ENCODE measurements at regions not wholly inside any gene's neighbourhood (a gene's known extent, or its start where the extent isn't known, plus 50 kb on each side); places are given as distances from the start of the nearest gene placed in this dataset.

DNA sequence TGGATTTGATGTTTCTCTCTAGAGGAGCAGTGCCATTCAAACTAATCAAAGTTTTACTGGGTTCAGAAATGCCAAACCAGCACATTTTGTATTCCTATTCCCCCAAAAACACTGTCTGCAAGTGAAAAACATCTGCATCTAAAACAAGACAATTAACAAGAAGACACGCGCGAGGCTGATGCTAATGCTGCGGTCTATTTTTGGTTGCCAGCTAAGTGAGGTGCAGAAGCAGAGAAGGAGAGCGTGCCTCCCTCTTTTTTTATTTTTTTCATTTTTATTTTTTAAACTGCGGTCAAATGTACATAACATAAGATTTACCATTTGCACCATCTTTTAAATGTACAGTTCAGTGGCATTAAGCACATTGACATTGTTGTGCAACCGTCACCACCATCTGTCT, 641.1 kb downstream of the DHX35 start:
- FAIRE-seq, result no peak
- no peak for TF ChIP-seq POLR2AphosphoS5 (IDR thresholded peaks at IDR 0.05; ENCODE audit: low read depth, low read length)
- TF ChIP-seq SPI1 (IDR thresholded peaks at IDR 0.05; ENCODE audit: low read depth, low read length), result no peak
- TF ChIP-seq POU2F2 (IDR thresholded peaks at IDR 0.05; ENCODE audit: low read depth, low read length), result no peak
- no peak for TF ChIP-seq TAF1 (IDR thresholded peaks at IDR 0.05; ENCODE audit: low read depth, low read length)
- TF ChIP-seq PAX5 (IDR thresholded peaks at IDR 0.05; ENCODE audit: insufficient read depth, low read length, severe bottlenecking), result no peak
- no peak for DNase-seq (ENCODE audit: insufficient read length, low spot score)

DNA sequence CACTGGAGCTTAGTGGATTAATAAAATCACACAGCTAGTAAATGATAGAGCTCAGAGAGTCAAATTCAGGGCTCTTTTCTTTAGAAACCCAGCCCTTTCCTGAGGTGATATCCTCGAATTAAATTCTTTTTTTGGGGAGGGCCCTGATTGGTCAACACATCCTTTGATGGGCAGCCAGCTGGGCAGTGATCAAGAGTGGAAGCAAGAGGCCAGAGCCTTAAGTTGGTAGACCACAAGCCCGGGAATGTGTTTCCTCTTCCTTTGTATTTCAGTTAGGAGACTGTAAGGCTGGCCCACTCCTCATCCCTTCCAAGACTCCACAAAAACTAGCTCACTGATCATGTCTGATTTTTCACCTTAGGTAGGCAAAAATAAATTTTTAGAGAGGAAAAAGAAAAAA, 640.5 kb downstream of the DHX35 start:
- FAIRE-seq (no peak), DNase-seq (ENCODE audit: insufficient read length, low spot score) (no peak)
- TF ChIP-seq POLR2A (IDR thresholded peaks at IDR 0.05; ENCODE audit: low read depth, low read length) (no peak), POU2F2 (IDR thresholded peaks at IDR 0.05; ENCODE audit: low read depth, low read length) (no peak), TAF1 (IDR thresholded peaks at IDR 0.05; ENCODE audit: low read depth, low read length) (no peak), SPI1 (IDR thresholded peaks at IDR 0.05; ENCODE audit: low read depth, low read length) (no peak), POLR2AphosphoS5 (IDR thresholded peaks at IDR 0.05; ENCODE audit: low read depth, low read length) (no peak), PAX5 (IDR thresholded peaks at IDR 0.05; ENCODE audit: insufficient read depth, low read length, severe bottlenecking) (no peak)

DNA sequence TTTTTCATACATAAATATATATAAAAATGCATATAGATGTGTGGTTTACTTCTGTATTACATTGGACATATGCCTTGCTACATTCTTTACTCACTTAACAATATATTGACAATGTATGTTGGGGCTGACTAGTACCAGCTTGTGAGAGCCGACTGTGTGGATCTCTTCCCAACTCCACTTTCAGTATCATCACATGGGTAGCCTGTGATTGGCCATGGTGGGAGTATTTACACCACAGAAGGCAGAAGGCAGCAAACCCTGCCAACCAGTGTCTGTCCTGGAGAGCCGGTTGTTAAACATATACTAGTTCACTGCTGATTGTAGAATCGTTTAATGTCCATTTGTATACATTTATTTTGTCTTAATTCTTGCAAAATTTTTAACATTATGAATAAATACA, 638.7 kb downstream of the DHX35 start:
- FAIRE-seq (no peak), DNase-seq (ENCODE audit: insufficient read length, low spot score) (no peak)
- TF ChIP-seq PAX5 (IDR thresholded peaks at IDR 0.05; ENCODE audit: insufficient read depth, low read length, severe bottlenecking), result no peak
- no peak for TF ChIP-seq SPI1 (IDR thresholded peaks at IDR 0.05; ENCODE audit: low read depth, low read length)
- no peak for TF ChIP-seq POLR2AphosphoS5 (IDR thresholded peaks at IDR 0.05; ENCODE audit: low read depth, low read length)
- no peak for TF ChIP-seq POLR2A (IDR thresholded peaks at IDR 0.05; ENCODE audit: low read depth, low read length)
- TF ChIP-seq POU2F2 (IDR thresholded peaks at IDR 0.05; ENCODE audit: low read depth, low read length), result no peak
- no peak for TF ChIP-seq TAF1 (IDR thresholded peaks at IDR 0.05; ENCODE audit: low read depth, low read length)

DNA sequence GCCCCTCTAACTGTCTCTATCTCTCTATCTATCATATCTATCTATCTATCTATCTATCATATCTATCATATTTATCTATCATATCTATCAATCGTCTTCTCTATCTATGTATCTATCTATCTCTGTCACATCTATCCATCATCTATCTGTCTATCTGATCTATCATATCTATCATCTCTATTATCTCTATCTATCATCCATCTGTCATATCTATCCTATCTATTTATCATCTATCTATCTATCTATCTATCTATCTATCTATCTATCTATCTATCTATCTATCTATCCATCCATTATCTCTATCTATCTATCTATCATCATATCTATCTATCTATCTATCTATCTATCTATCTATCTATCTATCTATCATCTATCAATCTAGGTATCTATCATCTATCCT, 638.0 kb downstream of the DHX35 start:
- DNase-seq (ENCODE audit: insufficient read length, low spot score) (no peak), FAIRE-seq (no peak)
- TF ChIP-seq POU2F2 (IDR thresholded peaks at IDR 0.05; ENCODE audit: low read depth, low read length), result no peak
- no peak for TF ChIP-seq SPI1 (IDR thresholded peaks at IDR 0.05; ENCODE audit: low read depth, low read length)
- no peak for TF ChIP-seq PAX5 (IDR thresholded peaks at IDR 0.05; ENCODE audit: insufficient read depth, low read length, severe bottlenecking)
- no peak for TF ChIP-seq POLR2A (IDR thresholded peaks at IDR 0.05; ENCODE audit: low read depth, low read length)
- TF ChIP-seq POLR2AphosphoS5 (IDR thresholded peaks at IDR 0.05; ENCODE audit: low read depth, low read length), result no peak
- no peak for TF ChIP-seq TAF1 (IDR thresholded peaks at IDR 0.05; ENCODE audit: low read depth, low read length)

DNA sequence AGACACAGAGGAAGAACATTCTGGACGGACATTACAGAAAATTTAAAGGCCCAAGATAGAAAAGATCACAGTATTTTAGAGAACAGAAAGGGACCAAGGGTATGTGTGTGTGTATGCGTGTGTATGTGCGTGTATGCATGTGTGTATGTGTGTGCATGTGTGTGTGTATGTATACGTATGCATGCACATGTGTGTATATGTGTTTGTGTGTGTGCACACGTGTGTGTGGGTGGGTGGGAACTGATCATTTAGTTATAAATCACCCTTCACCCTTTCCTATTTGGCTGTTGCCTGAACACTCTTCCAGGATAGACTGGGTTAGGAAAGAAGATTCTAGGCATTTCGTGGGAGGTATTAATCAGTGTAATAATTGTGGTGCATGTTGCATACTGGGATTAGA, 634.4 kb downstream of the DHX35 start:
- FAIRE-seq (no peak), DNase-seq (ENCODE audit: insufficient read length, low spot score) (no peak)
- no peak for TF ChIP-seq POU2F2 (IDR thresholded peaks at IDR 0.05; ENCODE audit: low read depth, low read length)
- no peak for TF ChIP-seq PAX5 (IDR thresholded peaks at IDR 0.05; ENCODE audit: insufficient read depth, low read length, severe bottlenecking)
- TF ChIP-seq TAF1 (IDR thresholded peaks at IDR 0.05; ENCODE audit: low read depth, low read length), result no peak
- no peak for TF ChIP-seq POLR2AphosphoS5 (IDR thresholded peaks at IDR 0.05; ENCODE audit: low read depth, low read length)
- no peak for TF ChIP-seq SPI1 (IDR thresholded peaks at IDR 0.05; ENCODE audit: low read depth, low read length)
- no peak for TF ChIP-seq POLR2A (IDR thresholded peaks at IDR 0.05; ENCODE audit: low read depth, low read length)

DNA sequence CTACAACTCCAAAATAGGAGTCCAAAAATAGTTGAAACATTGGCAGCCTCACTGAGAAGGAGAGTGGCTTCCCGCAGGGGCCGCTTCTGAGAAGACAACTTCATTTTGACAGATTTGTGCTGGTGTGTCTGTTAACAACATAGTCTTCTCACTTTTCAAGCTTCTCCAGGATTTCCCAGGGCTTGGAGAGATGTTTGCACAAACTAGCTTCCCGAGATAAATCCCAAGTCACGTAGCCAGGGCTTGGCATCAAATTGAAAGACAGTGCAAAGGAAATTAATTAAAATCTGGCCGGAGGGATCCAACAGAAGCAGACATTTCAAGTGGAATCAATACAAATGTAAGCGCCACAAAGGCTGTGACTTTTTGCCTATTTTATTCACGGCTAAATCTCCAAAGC, 630.2 kb downstream of the DHX35 start:
- FAIRE-seq (no peak), DNase-seq (ENCODE audit: insufficient read length, low spot score) (no peak)
- no peak for TF ChIP-seq POU2F2 (IDR thresholded peaks at IDR 0.05; ENCODE audit: low read depth, low read length)
- TF ChIP-seq POLR2A (IDR thresholded peaks at IDR 0.05; ENCODE audit: low read depth, low read length), result no peak
- TF ChIP-seq PAX5 (IDR thresholded peaks at IDR 0.05; ENCODE audit: insufficient read depth, low read length, severe bottlenecking), result no peak
- no peak for TF ChIP-seq POLR2AphosphoS5 (IDR thresholded peaks at IDR 0.05; ENCODE audit: low read depth, low read length)
- no peak for TF ChIP-seq SPI1 (IDR thresholded peaks at IDR 0.05; ENCODE audit: low read depth, low read length)
- no peak for TF ChIP-seq TAF1 (IDR thresholded peaks at IDR 0.05; ENCODE audit: low read depth, low read length)

DNA sequence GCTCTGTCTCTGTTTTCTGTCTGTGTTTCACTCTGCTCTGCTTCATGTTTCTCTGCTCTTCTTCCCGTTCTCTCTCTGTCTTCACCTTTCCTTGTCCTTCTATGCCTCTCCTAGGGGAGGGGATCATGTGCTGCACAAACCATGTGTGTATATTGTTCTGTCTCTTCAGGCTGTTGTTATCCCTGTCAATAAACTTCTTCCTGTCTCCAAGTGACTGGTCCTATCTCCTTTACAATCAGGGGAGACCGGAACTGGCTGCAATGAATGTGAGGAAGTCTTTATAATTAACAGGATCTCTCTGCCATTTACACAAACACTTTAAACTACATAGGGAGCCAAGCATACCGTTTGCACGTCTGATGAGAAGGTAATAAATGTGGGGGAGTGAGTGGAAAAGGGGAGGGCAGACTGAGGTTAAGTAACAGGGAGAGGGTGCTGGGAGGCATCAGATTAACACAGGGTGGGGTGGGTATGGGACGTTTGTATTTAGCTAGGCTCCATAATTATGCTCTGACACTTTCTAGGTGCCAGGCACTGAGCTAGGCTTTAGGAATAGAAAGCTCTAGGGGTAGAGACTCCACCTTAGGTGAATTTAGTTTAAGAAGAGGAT, 626.1 kb downstream of the DHX35 start:
- no peak for TF ChIP-seq SPI1 (IDR thresholded peaks at IDR 0.05; ENCODE audit: low read depth, low read length)
- TF ChIP-seq POLR2A (IDR thresholded peaks at IDR 0.05; ENCODE audit: low read depth, low read length), result no peak
- no peak for TF ChIP-seq PAX5 (IDR thresholded peaks at IDR 0.05; ENCODE audit: insufficient read depth, low read length, severe bottlenecking)
- TF ChIP-seq POLR2AphosphoS5 (IDR thresholded peaks at IDR 0.05; ENCODE audit: low read depth, low read length), result no peak
- TF ChIP-seq TAF1 (IDR thresholded peaks at IDR 0.05; ENCODE audit: low read depth, low read length), result no peak
- TF ChIP-seq POU2F2 (IDR thresholded peaks at IDR 0.05; ENCODE audit: low read depth, low read length), result no peak
- no peak for DNase-seq (ENCODE audit: insufficient read length, low spot score)
- FAIRE-seq, result no peak

DNA sequence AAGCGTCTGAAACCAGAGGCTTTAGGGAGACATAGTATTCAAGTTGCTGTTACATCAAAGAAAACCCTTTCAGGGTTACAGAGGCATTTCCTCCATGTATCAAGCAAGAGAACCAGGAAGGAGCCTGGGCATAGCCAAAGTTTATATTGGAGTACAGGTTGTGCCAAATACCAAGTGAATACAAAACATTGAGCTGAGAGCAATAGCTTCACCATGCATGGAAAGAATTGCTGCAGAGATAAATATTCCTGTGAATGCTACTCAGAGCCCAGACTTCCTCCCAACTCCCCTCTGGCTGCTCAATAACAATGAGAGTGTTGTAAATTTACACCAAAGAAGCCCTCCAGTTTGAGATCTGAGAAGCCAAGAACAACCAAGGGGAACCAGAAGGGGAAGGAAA, 618.9 kb downstream of the DHX35 start:
- no peak for TF ChIP-seq SPI1 (IDR thresholded peaks at IDR 0.05; ENCODE audit: low read depth, low read length)
- no peak for TF ChIP-seq PAX5 (IDR thresholded peaks at IDR 0.05; ENCODE audit: insufficient read depth, low read length, severe bottlenecking)
- no peak for TF ChIP-seq POLR2A (IDR thresholded peaks at IDR 0.05; ENCODE audit: low read depth, low read length)
- no peak for TF ChIP-seq POU2F2 (IDR thresholded peaks at IDR 0.05; ENCODE audit: low read depth, low read length)
- TF ChIP-seq POLR2AphosphoS5 (IDR thresholded peaks at IDR 0.05; ENCODE audit: low read depth, low read length), result no peak
- FAIRE-seq, result no peak
- DNase-seq (ENCODE audit: insufficient read length, low spot score), result no peak

DNA sequence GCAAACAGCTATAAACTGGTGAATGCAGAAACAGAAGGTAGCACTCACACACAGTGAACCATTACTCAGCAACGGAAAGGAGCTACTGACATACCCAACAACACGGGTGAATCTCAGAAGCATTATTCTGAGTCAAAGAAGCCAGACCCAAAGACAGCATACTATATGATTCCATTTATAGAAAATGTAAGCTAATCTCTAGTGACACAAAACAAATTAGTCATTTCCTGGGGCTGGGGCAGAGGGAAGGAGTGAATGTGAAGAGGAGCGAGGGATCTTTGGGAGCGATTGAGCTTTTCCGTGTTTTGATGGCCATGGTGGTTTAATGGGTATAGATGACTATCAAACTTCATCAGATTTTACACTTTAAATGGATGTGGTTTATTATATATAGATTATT, 614.6 kb downstream of the DHX35 start:
- no peak for FAIRE-seq

DNA sequence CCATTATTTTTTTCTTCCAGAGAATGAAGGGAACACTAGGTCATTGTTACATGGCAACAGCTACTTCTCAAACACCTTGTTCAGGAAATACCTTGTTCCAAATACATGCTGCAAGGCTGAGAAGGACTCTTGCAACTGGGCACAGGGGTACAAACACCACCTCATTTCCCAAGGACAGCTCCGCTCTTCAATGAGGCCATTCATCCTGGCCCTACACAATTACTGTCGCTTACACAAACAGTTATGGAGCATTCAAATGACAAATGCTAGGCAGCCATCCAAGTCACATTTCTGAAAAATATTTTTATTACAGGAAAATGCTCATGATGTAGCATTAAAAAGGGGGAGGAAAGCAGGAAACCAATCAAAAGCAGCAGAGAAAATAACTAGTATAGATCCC, 611.9 kb downstream of the DHX35 start:
- FAIRE-seq, result no peak
- no peak for TF ChIP-seq TAF1 (IDR thresholded peaks at IDR 0.05; ENCODE audit: low read depth, low read length)
- no peak for TF ChIP-seq POLR2AphosphoS5 (IDR thresholded peaks at IDR 0.05; ENCODE audit: low read depth, low read length)
- TF ChIP-seq PAX5 (IDR thresholded peaks at IDR 0.05; ENCODE audit: insufficient read depth, low read length, severe bottlenecking), result no peak
- no peak for DNase-seq (ENCODE audit: insufficient read length, low spot score)

More for the DNA sequence above, 614.6 kb downstream of the DHX35 start:
- DNase-seq (ENCODE audit: insufficient read length, low spot score), result no peak
- TF ChIP-seq SPI1 (IDR thresholded peaks at IDR 0.05; ENCODE audit: low read depth, low read length) (no peak), POLR2A (IDR thresholded peaks at IDR 0.05; ENCODE audit: low read depth, low read length) (no peak), POLR2AphosphoS5 (IDR thresholded peaks at IDR 0.05; ENCODE audit: low read depth, low read length) (no peak), TAF1 (IDR thresholded peaks at IDR 0.05; ENCODE audit: low read depth, low read length) (no peak), POU2F2 (IDR thresholded peaks at IDR 0.05; ENCODE audit: low read depth, low read length) (no peak), PAX5 (IDR thresholded peaks at IDR 0.05; ENCODE audit: insufficient read depth, low read length, severe bottlenecking) (no peak)

Data from GM12891 (cell line).